GM12878 (cell line): ENCODE measurements at regions not wholly inside any gene's neighbourhood (a gene's known extent, or its start where the extent isn't known, plus 50 kb on each side); places are given as distances from the start of the nearest gene placed in this dataset.

Source experiments
- ATAC-seq: fragments of 200-7000 bp; cut with Tn5 transposase; 3 replicates; pipeline ENCODE4 v1.9.1; 2020; ENCODE audit warnings: mild to moderate bottlenecking, moderate library complexity
- BruUV-seq: library from RNA; stranded (reverse); fragments of 400-500 nt; replicated peaks from 2 replicates; lab custom pipeline; 2021; lab: Mats Ljungman, UMichigan
- CTCF ChIA-PET: fragments of 300-600 bp; sonication (Branson Sonifier 250); formaldehyde crosslinking; extraction: SDS; loops from one replicate; lab custom pipeline; 2021; ENCODE audit warnings: inconsistent platforms; lab: Yijun Ruan, JAX
- POLR2A ChIA-PET: fragments of 350-600 bp; formaldehyde crosslinking; extraction: SDS; loops from one replicate; lab custom pipeline; 2021; ENCODE audit warnings: inconsistent platforms; lab: Charles Lee
- RAD21 ChIA-PET: fragments of 300-600 bp; sonication (Branson Sonifier 250); formaldehyde crosslinking; loops from one replicate; lab custom pipeline; 2023; ENCODE audit warnings: antibody characterized with exemption; ENCODE audit not compliant: unreplicated experiment; lab: Charles Lee
- SMC1A ChIA-PET: fragments of 300-600 bp; sonication (Branson Sonifier 250); formaldehyde crosslinking; loops from one replicate; lab custom pipeline; 2023; ENCODE audit not compliant: unreplicated experiment, uncharacterized antibody; lab: Charles Lee
- DNase-seq: peaks from one replicate; pipeline ENCODE4 v3.0.0-alpha.2; 2011; ENCODE audit warnings: low read depth, low spot score
- FAIRE-seq: peaks from 3 replicates; lab custom pipeline; 2011; peaks lifted over from hg19 to GRCh38; lab: Jason Lieb, UNC
- H2AFZ ChIP-seq: 2 replicates; pipeline ENCODE4 v1.6.0; 2011; ENCODE audit warnings: low read depth, low read length, control low read depth; ENCODE audit not compliant: control insufficient read depth
- H3K27ac ChIP-seq: 2 replicates; pipeline ENCODE4 v1.5.1; 2011; ENCODE audit warnings: control low read depth; ENCODE audit not compliant: control insufficient read depth, insufficient read depth
- H3K27me3 ChIP-seq, 2 experiments: replicated peaks in 1 of 2; 2 replicates each; pipeline versions ENCODE4 v1.6.0 to v1.6.1; 2011; ENCODE audit warnings: low read length in 1 of 2; ENCODE audit not compliant: control insufficient read depth in 2 of 2, insufficient read depth in 2 of 2
- H3K36me3 ChIP-seq, 2 experiments: 2 replicates each; pipeline ENCODE4 v1.5.1; 2011; ENCODE audit warnings: low read length in 1 of 2; ENCODE audit not compliant: control insufficient read depth in 2 of 2, insufficient read depth in 2 of 2
- H3K4me1 ChIP-seq: 2 replicates; pipeline ENCODE4 v1.6.1; 2011; ENCODE audit warnings: mild to moderate bottlenecking, low read length, moderate library complexity, mixed read lengths; ENCODE audit not compliant: control insufficient read depth, insufficient read depth
- H3K4me2 ChIP-seq: 2 replicates; pipeline ENCODE4 v1.6.0; 2011; ENCODE audit warnings: control low read depth; ENCODE audit not compliant: control insufficient read depth, insufficient read depth
- H3K4me3 ChIP-seq: fragments of 200-600 bp; sonication (generic); 2 replicates; pipeline ENCODE4 v1.5.1; 2016
- H3K79me2 ChIP-seq: 2 replicates; pipeline ENCODE4 v1.6.0; 2011; ENCODE audit warnings: low read length; ENCODE audit not compliant: control insufficient read depth, insufficient read depth
- H3K9ac ChIP-seq: 2 replicates; pipeline ENCODE4 v1.8.0; 2011; ENCODE audit warnings: low read length, control low read depth, mixed read lengths; ENCODE audit not compliant: control insufficient read depth, insufficient read depth
- H3K9me3 ChIP-seq: replicated peaks from 3 replicates; pipeline ENCODE4 v1.5.1; 2011; ENCODE audit warnings: mild to moderate bottlenecking, low read length; ENCODE audit not compliant: control insufficient read depth, insufficient read depth
- H4K20me1 ChIP-seq: 2 replicates; pipeline ENCODE4 v1.6.0; 2011; ENCODE audit not compliant: control insufficient read depth, insufficient read depth
- ASH2L ChIP-seq: fragments of 300-600, 200-600 bp; sonication (generic); IDR thresholded peaks from 2 replicates; pipeline ENCODE4 v1.6.1; 2017; ENCODE audit warnings: low read depth, mild to moderate bottlenecking, borderline replicate concordance
- CHD4 ChIP-seq: fragments of 200-600 bp; sonication (generic); IDR thresholded peaks from 2 replicates; pipeline ENCODE4 v1.6.1; 2016; ENCODE audit warnings: mild to moderate bottlenecking
- CREM ChIP-seq: IDR thresholded peaks from 2 replicates; pipeline ENCODE4 v1.6.1; 2014; ENCODE audit warnings: antibody characterized with exemption, low read depth
- EED ChIP-seq: sonication (generic); IDR thresholded peaks from 2 replicates; pipeline ENCODE4 v1.6.1; 2016; ENCODE audit warnings: antibody characterized with exemption, low read depth
- ETV6 ChIP-seq, 2 experiments: fragments of 450-650 bp in 1 of 2; IDR thresholded peaks in 1 of 2; conservative IDR thresholded peaks in 1 of 2; 2 replicates each; pipeline ENCODE4 v1.6.1; 2014; ENCODE audit warnings: antibody characterized with exemption in 1 of 2, borderline replicate concordance in 1 of 2, low read depth in 1 of 2, mild to moderate bottlenecking in 1 of 2, moderate library complexity in 1 of 2
- HDAC6 ChIP-seq: fragments of 200-600 bp; sonication (generic); IDR thresholded peaks from one replicate; pipeline ENCODE4 v1.8.0; 2017; ENCODE audit warnings: antibody characterized with exemption; ENCODE audit not compliant: unreplicated experiment
- HDGF ChIP-seq: fragments of 450-650 bp; IDR thresholded peaks from 2 replicates; pipeline ENCODE4 v1.6.1; 2016; ENCODE audit warnings: antibody characterized with exemption
- NFYA ChIP-seq: IDR thresholded peaks from 2 replicates; pipeline ENCODE4 v1.6.1; 2011; ENCODE audit warnings: low read depth, mild to moderate bottlenecking, low read length, improper control_type of control experiment, borderline replicate concordance
- PML ChIP-seq: IDR thresholded peaks from 2 replicates; pipeline ENCODE4 v1.6.1; 2012; ENCODE audit warnings: low read length, inconsistent platforms
- POLR2AphosphoS2 ChIP-seq: IDR thresholded peaks from 2 replicates; pipeline ENCODE4 v1.6.1; 2011; ENCODE audit warnings: low read depth, mild to moderate bottlenecking, low read length, improper control_type of control experiment, moderate library complexity
- RUNX3 ChIP-seq: IDR thresholded peaks from 2 replicates; pipeline ENCODE4 v1.6.1; 2012; ENCODE audit warnings: low read length, inconsistent platforms
- SMARCA5 ChIP-seq: fragments of 450-650 bp; IDR thresholded peaks from 2 replicates; pipeline ENCODE4 v1.6.1; 2017; ENCODE audit warnings: mild to moderate bottlenecking
- TCF12 ChIP-seq: IDR thresholded peaks from 2 replicates; pipeline ENCODE4 v1.6.1; 2011; ENCODE audit warnings: low read depth, mild to moderate bottlenecking, low read length
- TCF3 ChIP-seq: IDR thresholded peaks from 2 replicates; pipeline ENCODE4 v1.6.1; 2012; ENCODE audit warnings: low read depth, mild to moderate bottlenecking, low read length, borderline replicate concordance; ENCODE audit not compliant: insufficient read depth
- ZBTB4 ChIP-seq: fragments of 450-650 bp; formaldehyde crosslinking; IDR thresholded peaks from 2 replicates; pipeline ENCODE4 v1.4.0; 2022; ENCODE audit warnings: mild to moderate bottlenecking, moderate library complexity
- ZBTB40 ChIP-seq: fragments of 450-650 bp; IDR thresholded peaks from 2 replicates; pipeline ENCODE4 v1.6.1; 2016; ENCODE audit warnings: mild to moderate bottlenecking, moderate library complexity, borderline replicate concordance
- WGBS: methylation state at CpG from one replicate; pipeline ENCODE4 v1.1.6; 2016; ENCODE audit warnings: low lambda C conversion rate; ENCODE audit not compliant: insufficient replicate concordance, insufficient coverage; ENCODE audit errors: missing lambda C conversion rate; 5-methylcytosine and 5-hydroxymethylcytosine counted together
- in situ Hi-C: fragments of 300-500 bp; cut with MboI; formaldehyde crosslinking; loops from 9 replicates; pipeline ENCODE4 v1.14.3; 2018; ENCODE audit warnings: mixed read lengths
- intact Hi-C: fragments of 100-400 bp; cut with micrococcal nuclease; formaldehyde crosslinking; loops from one replicate; pipeline ENCODE4 v1.14.2; 2022; ENCODE audit not compliant: unreplicated experiment

- no peak for TF ChIP-seq EED
Measured at GRCh38 chr5:58359981-58360380, 99.9 kb downstream of the PLK2 start (continued).

DNA sequence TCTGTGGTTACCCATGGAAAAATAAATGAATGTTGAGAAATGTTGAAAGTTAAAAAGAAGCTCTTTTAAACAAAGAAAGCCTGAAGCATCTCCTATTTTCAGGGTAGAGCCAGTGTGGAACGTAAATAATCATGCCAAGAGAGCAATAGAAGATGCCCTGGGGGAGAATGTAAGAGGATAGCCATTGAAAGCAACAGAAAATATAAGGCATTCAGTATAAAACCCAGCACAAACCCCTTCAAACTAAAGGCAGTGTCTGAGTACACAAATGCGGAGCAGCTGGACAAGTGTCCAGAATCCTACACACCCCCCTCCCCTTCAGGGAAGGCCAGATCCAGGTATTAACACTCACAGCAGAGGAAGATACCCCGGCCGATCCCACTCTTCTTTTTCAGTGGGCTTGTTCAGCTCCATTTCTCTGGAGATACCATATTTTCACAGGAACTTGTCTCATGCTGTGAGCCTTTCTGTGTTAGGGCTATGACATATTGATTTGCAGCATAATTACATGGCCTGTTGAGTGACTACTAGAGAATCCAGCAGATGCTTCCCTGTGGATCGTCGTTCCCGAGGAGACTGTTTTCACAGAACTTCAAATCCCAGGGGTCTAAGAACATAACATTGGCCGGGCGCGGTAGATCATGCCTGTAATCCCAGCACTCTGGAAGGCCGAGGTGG is 101.2 kb downstream of the PLK2 start:
- POLR2A ChIA-PET, result no interaction called here
- H3K27ac ChIP-seq, result no peak overlapping the region
- no peak for ATAC-seq
- no peaks in the 10 kb centered on the region; a peak in 1 of 4 replicates for H3K27me3 ChIP-seq
- no peak overlapping the region for H3K4me2 ChIP-seq
- no peaks in the 10 kb centered on the region for H3K79me2 ChIP-seq
- 43% methylated on average over 11 of the region's 11 CpGs for WGBS
- in situ Hi-C loops (no loop called here), intact Hi-C loops (no loop called here)
- no peaks in the 10 kb centered on the region for H3K4me1 ChIP-seq
- no TSS peak for BruUV-seq
- SMC1A ChIA-PET, result no interaction called here
- H3K9ac ChIP-seq, result no peak overlapping the region
- TF ChIP-seq TCF3, result no peak
- TF ChIP-seq ZBTB40, result no peak
- no peak for TF ChIP-seq SMARCA5
- no peak for TF ChIP-seq POLR2AphosphoS2
- TF ChIP-seq NFYA, result no peak
- no peak for TF ChIP-seq HDAC6
- TF ChIP-seq ASH2L, result no peak
- no peak for TF ChIP-seq CREM
- no peak for TF ChIP-seq PML
- no peak for TF ChIP-seq TCF12
- no peak for TF ChIP-seq ZBTB4
- no peak for TF ChIP-seq CHD4
- no peak for TF ChIP-seq RUNX3
- no peak for TF ChIP-seq ETV6 (conservative IDR thresholded peaks at IDR 0.05 in 1 of 2, IDR thresholded peaks at IDR 0.05 in 1 of 2; ENCODE audit: borderline replicate concordance in 1 of 2, low read depth in 1 of 2)
- no peak for TF ChIP-seq HDGF
- TF ChIP-seq EED, result no peak
- no peaks in the 10 kb centered on the region for H3K9me3 ChIP-seq
- FAIRE-seq, result no peak
- H4K20me1 ChIP-seq, result no peaks in the 10 kb centered on the region
- CTCF ChIA-PET, result no interaction called here
- H2AFZ ChIP-seq, result no peak overlapping the region
- no peak for DNase-seq
- H3K4me3 ChIP-seq, result no peak overlapping the region
- H3K36me3 ChIP-seq, result no peaks in the 10 kb centered on the region
- RAD21 ChIA-PET, result no interaction called here
